H9 (cell line): ENCODE measurements at regions not wholly inside any gene's neighbourhood (a gene's known extent, or its start where the extent isn't known, plus 50 kb on each side); places are given as distances from the start of the nearest gene placed in this dataset.

ENCODE experiments used
- DNase-seq: peaks from one replicate; pipeline ENCODE4 v3.0.0-alpha.2; 2017
- H2AFZ ChIP-seq: one replicate; pipeline ENCODE4 v1.6.1; 2013; ENCODE audit warnings: mild to moderate bottlenecking, low read length, control low read depth, moderate library complexity
- H2AK5ac ChIP-seq: 2 replicates; pipeline ENCODE4 v1.6.1; 2013; ENCODE audit warnings: low read length, control low read depth, mixed read lengths; ENCODE audit not compliant: insufficient read length
- H2BK120ac ChIP-seq: one replicate; pipeline ENCODE4 v1.6.1; 2013; ENCODE audit warnings: low read depth, mild to moderate bottlenecking, low read length, control low read depth, inconsistent platforms; ENCODE audit not compliant: poor library complexity, severe bottlenecking
- H2BK12ac ChIP-seq: 2 replicates; pipeline ENCODE4 v1.6.1; 2013; ENCODE audit warnings: low read length, control low read depth, mixed read lengths, low read depth; ENCODE audit not compliant: insufficient read length
- H2BK15ac ChIP-seq: 2 replicates; pipeline ENCODE4 v1.6.1; 2013; ENCODE audit warnings: low read depth, low read length, control low read depth
- H2BK20ac ChIP-seq: one replicate; pipeline ENCODE4 v1.6.1; 2013; ENCODE audit warnings: low read depth, mild to moderate bottlenecking, low read length, control low read depth, inconsistent platforms; ENCODE audit not compliant: poor library complexity, severe bottlenecking
- H2BK5ac ChIP-seq: 2 replicates; pipeline ENCODE4 v1.6.1; 2013; ENCODE audit warnings: low read length, control low read depth, mixed read lengths; ENCODE audit not compliant: insufficient read length
- H3K14ac ChIP-seq: 2 replicates; pipeline ENCODE4 v1.6.1; 2013; ENCODE audit warnings: low read length, control low read depth; ENCODE audit not compliant: insufficient read depth
- H3K18ac ChIP-seq: 2 replicates; pipeline ENCODE4 v1.6.1; 2013; ENCODE audit warnings: low read depth, mild to moderate bottlenecking, mixed read lengths, low read length, control low read depth; ENCODE audit not compliant: insufficient read length
- H3K23ac ChIP-seq: 2 replicates; pipeline ENCODE4 v1.6.1; 2013; ENCODE audit warnings: low read length, control low read depth, mixed read lengths, low read depth; ENCODE audit not compliant: insufficient read length
- H3K23me2 ChIP-seq: 2 replicates; pipeline ENCODE4 v1.6.1; 2013; ENCODE audit warnings: low read depth, mild to moderate bottlenecking, mixed read lengths, low read length, control low read depth; ENCODE audit not compliant: insufficient read length, poor library complexity, severe bottlenecking
- H3K27ac ChIP-seq: 2 replicates; pipeline ENCODE4 v1.5.1; 2013; ENCODE audit warnings: low read length, control low read depth, mixed read lengths, low read depth; ENCODE audit not compliant: insufficient read length
- H3K27me3 ChIP-seq: 2 replicates; pipeline ENCODE4 v1.6.1; 2013; ENCODE audit warnings: low read length, control low read depth, inconsistent platforms; ENCODE audit not compliant: insufficient read depth
- H3K4ac ChIP-seq: 2 replicates; pipeline ENCODE4 v1.6.1; 2013; ENCODE audit warnings: low read depth, mild to moderate bottlenecking, control low read depth, inconsistent platforms, low read length, moderate library complexity
- H3K4me1 ChIP-seq: 2 replicates; pipeline ENCODE4 v1.6.1; 2013; ENCODE audit warnings: low read length, control low read depth, inconsistent platforms; ENCODE audit not compliant: insufficient read depth
- H3K4me2 ChIP-seq: 2 replicates; pipeline ENCODE4 v1.6.1; 2013; ENCODE audit warnings: low read length, control low read depth, mixed read lengths; ENCODE audit not compliant: insufficient read length, insufficient read depth
- H3K56ac ChIP-seq: 2 replicates; pipeline ENCODE4 v1.6.1; 2013; ENCODE audit warnings: low read depth, mild to moderate bottlenecking, mixed read lengths, low read length, control low read depth; ENCODE audit not compliant: insufficient read length
- H3K79me1 ChIP-seq: 2 replicates; pipeline ENCODE4 v1.6.1; 2013; ENCODE audit warnings: low read depth, mild to moderate bottlenecking, moderate library complexity, low read length, control low read depth, inconsistent platforms; ENCODE audit not compliant: insufficient read depth, poor library complexity, severe bottlenecking
- H3K79me2 ChIP-seq: 2 replicates; pipeline ENCODE4 v1.6.1; 2013; ENCODE audit warnings: low read length, control low read depth, inconsistent platforms; ENCODE audit not compliant: insufficient read depth
- H3K9ac ChIP-seq: 2 replicates; pipeline ENCODE4 v1.6.1; 2013; ENCODE audit warnings: low read length, control low read depth, mixed read lengths; ENCODE audit not compliant: insufficient read length; ENCODE audit errors: extremely low read depth
- H3K9me3 ChIP-seq: one replicate; pipeline ENCODE4 v1.6.1; 2013; ENCODE audit warnings: low read depth, low read length, inconsistent platforms; ENCODE audit not compliant: control insufficient read depth
- H3T11ph ChIP-seq: one replicate; pipeline ENCODE4 v1.6.1; 2013; ENCODE audit warnings: mild to moderate bottlenecking, low read length, control low read depth, inconsistent platforms
- H4K20me1 ChIP-seq: one replicate; pipeline ENCODE4 v1.6.1; 2013; ENCODE audit not compliant: control insufficient read depth, insufficient read length, insufficient read depth
- H4K5ac ChIP-seq: 2 replicates; pipeline ENCODE4 v1.6.1; 2013; ENCODE audit warnings: low read depth, mild to moderate bottlenecking, mixed read lengths, low read length, control low read depth; ENCODE audit not compliant: insufficient read length
- H4K8ac ChIP-seq: replicated peaks from 2 replicates; pipeline ENCODE4 v1.6.1; 2013; ENCODE audit warnings: low read length, control low read depth, mixed read lengths, low read depth; ENCODE audit not compliant: insufficient read length
- H4K91ac ChIP-seq: 2 replicates; pipeline ENCODE4 v1.6.1; 2013; ENCODE audit warnings: low read depth, mild to moderate bottlenecking, moderate library complexity, mixed read lengths, low read length, control low read depth; ENCODE audit not compliant: insufficient read length
- H3K27ac Mint-ChIP-seq, 3 experiments: 2 replicates in 2 of 3; 3 replicates in 1 of 3; pipeline ENCODE4 v1.8.0; 2020 to 2021; ENCODE audit warnings: mixed read lengths in 3 of 3, mild to moderate bottlenecking in 1 of 3, moderate library complexity in 1 of 3
- H3K27me3 Mint-ChIP-seq: 2 replicates; pipeline ENCODE4 v1.8.0; 2021; ENCODE audit warnings: low read depth, mild to moderate bottlenecking, moderate library complexity, mixed read lengths
- H3K36me3 Mint-ChIP-seq, 3 experiments: 2 replicates in 2 of 3; 3 replicates in 1 of 3; pipeline ENCODE4 v1.8.0; 2020 to 2021; ENCODE audit warnings: low read depth in 3 of 3, mixed read lengths in 3 of 3; ENCODE audit not compliant: insufficient read depth in 1 of 3
- H3K4me1 Mint-ChIP-seq, 2 experiments: 2 replicates each; pipeline ENCODE4 v1.8.0; 2020; ENCODE audit warnings: mixed read lengths in 2 of 2
- H3K4me3 Mint-ChIP-seq, 2 experiments: 2 replicates in 1 of 2; 3 replicates in 1 of 2; pipeline ENCODE4 v1.8.0; 2020 to 2021; ENCODE audit warnings: mild to moderate bottlenecking in 2 of 2, mixed read lengths in 2 of 2, moderate library complexity in 1 of 2
- H3K9me3 Mint-ChIP-seq, 2 experiments: 2 replicates in 1 of 2; 3 replicates in 1 of 2; pipeline ENCODE4 v1.8.0; 2020; ENCODE audit warnings: mild to moderate bottlenecking in 2 of 2, mixed read lengths in 2 of 2, moderate library complexity in 1 of 2
- WGBS: extraction: QIAGEN DNeasy Blood & Tissue Kit; methylation state at CpG from one replicate; pipeline ENCODE4 v1.1.7; 2013; ENCODE audit warnings: missing lambda C conversion rate, low lambda C conversion rate, mixed read lengths; ENCODE audit not compliant: insufficient read length; ENCODE audit errors: extremely low coverage; 5-methylcytosine and 5-hydroxymethylcytosine counted together
- TF ChIP-seq, protein P1 (sequence below): fragments of 200-600 bp; sonication (generic); conservative IDR thresholded peaks from 3 replicates; pipeline ENCODE4 v1.8.0; 2021; ENCODE audit warnings: antibody characterized with exemption, mild to moderate bottlenecking

DNA sequence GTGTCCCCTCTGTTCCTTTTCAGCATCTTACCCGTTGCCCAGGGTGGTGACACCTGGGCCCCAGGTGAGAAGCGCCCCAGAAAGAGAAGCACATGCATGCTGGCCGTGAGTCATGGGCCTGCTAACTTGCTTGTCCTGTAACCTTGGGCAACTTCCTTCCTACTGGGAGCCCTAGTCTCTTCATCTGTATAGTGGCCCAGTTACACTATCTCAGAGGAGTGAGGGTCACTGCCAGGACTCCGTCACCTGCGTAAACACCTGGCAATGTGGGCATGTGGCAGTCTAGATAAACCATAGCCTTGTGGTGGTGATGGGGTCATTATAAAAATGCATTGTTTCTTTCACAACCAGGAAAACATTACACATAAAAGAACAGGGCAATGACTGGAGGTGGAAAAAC is 125.2 kb downstream of the SLC25A47 start:
- Mint-ChIP-seq H3K4me3 (no peak overlapping the region), H3K36me3 (no peaks in the 10 kb centered on the region), H3K4me1 (peaks cover 29 to 31% of the 10 kb centered on the region in 2 experiments), H3K27me3 (no peaks in the 10 kb centered on the region), H3K27ac (peak overlapping the region in 1 of 3 experiments; percentile 31; a peak in 1 of 7 replicates), H3K9me3 (no peaks in the 10 kb centered on the region)
- no peak overlapping the region for H3K9ac ChIP-seq
- H3T11ph ChIP-seq: no peak overlapping the region
- H4K91ac ChIP-seq: no peak overlapping the region
- TF ChIP-seq, protein P1, sequence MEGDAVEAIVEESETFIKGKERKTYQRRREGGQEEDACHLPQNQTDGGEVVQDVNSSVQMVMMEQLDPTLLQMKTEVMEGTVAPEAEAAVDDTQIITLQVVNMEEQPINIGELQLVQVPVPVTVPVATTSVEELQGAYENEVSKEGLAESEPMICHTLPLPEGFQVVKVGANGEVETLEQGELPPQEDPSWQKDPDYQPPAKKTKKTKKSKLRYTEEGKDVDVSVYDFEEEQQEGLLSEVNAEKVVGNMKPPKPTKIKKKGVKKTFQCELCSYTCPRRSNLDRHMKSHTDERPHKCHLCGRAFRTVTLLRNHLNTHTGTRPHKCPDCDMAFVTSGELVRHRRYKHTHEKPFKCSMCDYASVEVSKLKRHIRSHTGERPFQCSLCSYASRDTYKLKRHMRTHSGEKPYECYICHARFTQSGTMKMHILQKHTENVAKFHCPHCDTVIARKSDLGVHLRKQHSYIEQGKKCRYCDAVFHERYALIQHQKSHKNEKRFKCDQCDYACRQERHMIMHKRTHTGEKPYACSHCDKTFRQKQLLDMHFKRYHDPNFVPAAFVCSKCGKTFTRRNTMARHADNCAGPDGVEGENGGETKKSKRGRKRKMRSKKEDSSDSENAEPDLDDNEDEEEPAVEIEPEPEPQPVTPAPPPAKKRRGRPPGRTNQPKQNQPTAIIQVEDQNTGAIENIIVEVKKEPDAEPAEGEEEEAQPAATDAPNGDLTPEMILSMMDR: no peak
- H3K23ac ChIP-seq: no peak overlapping the region
- H2BK20ac ChIP-seq: no peak overlapping the region
- H4K5ac ChIP-seq: no peak overlapping the region
- no peak overlapping the region for H2BK15ac ChIP-seq
- no peak overlapping the region for H2BK5ac ChIP-seq
- H3K23me2 ChIP-seq: no peaks in the 10 kb centered on the region
- no peak overlapping the region for H3K56ac ChIP-seq
- H3K4me1 ChIP-seq: peaks cover 4% of the 10 kb centered on the region; the same call in 1 of the 2 replicates
- H4K20me1 ChIP-seq: no peaks in the 10 kb centered on the region
- H3K14ac ChIP-seq: no peak overlapping the region
- H2AK5ac ChIP-seq: no peak overlapping the region
- H3K4me2 ChIP-seq: no peak overlapping the region
- no peaks in the 10 kb centered on the region for H3K9me3 ChIP-seq
- peak; percentile 15 for DNase-seq
- H2BK120ac ChIP-seq: no peak overlapping the region
- no peaks in the 10 kb centered on the region for H3K79me2 ChIP-seq
- no CpG with 5 or more reads among the region's 5 CpGs for WGBS
- no peak overlapping the region for H3K18ac ChIP-seq
- no peak overlapping the region for H2AFZ ChIP-seq
- no peaks in the 10 kb centered on the region for H3K27me3 ChIP-seq
- H3K27ac ChIP-seq: no peak overlapping the region
- no peaks in the 10 kb centered on the region for H3K79me1 ChIP-seq
- no peak overlapping the region for H4K8ac ChIP-seq
- no peak overlapping the region for H3K4ac ChIP-seq
- no peak overlapping the region for H2BK12ac ChIP-seq
